OCI-LY3 (cell line): ENCODE measurements at regions not wholly inside any gene's neighbourhood (a gene's known extent, or its start where the extent isn't known, plus 50 kb on each side); places are given as distances from the start of the nearest gene placed in this dataset.

Experiments
- CTCF ChIP-seq: fragments of 200-600, 300-600 bp; sonication (generic); IDR thresholded peaks from 2 replicates; pipeline ENCODE4 v1.5.1; 2014; ENCODE audit warnings: antibody characterized with exemption, low read length, low read depth
- EZH2phosphoT487 ChIP-seq: fragments of 200-600 bp; shearing (Covaris generic); IDR thresholded peaks from 2 replicates; pipeline ENCODE4 v1.6.1; 2018; ENCODE audit warnings: antibody characterized with exemption, mixed run types, low read depth

GRCh38 chr1:177597393-177597792 is 372.5 kb downstream of the SEC16B start:
- no peak for TF ChIP-seq CTCF
- no peak for TF ChIP-seq EZH2phosphoT487
